22Rv1 (cell line): ENCODE measurements at regions not wholly inside any gene's neighbourhood (a gene's known extent, or its start where the extent isn't known, plus 50 kb on each side); places are given as distances from the start of the nearest gene placed in this dataset.

ENCODE experiments used
- CTCF ChIP-seq: fragments of 450-650 bp; IDR thresholded peaks from 2 replicates; pipeline ENCODE4 v1.5.1; 2017; ENCODE audit warnings: mild to moderate bottlenecking
- ZFX ChIP-seq: fragments of 450-650 bp; IDR thresholded peaks from 2 replicates; pipeline ENCODE4 v1.6.1; 2017; ENCODE audit warnings: antibody characterized with exemption, borderline replicate concordance

- TF ChIP-seq CTCF: no peak
- no peak for TF ChIP-seq ZFX
These were observed 274.0 kb upstream of the DAPK1 start for GRCh38 chr9:87223392-87224246.
